ENCODE measurements at regions not wholly inside any gene's neighbourhood (a gene's known extent, or its start where the extent isn't known, plus 50 kb on each side); places are given as distances from the start of the nearest gene placed in this dataset.

- DNase-seq: no peak
These were observed 414.4 kb downstream of the MTX2 start for GRCh38 chr2:176683618-176684111.

GRCh38 chr2:176685908-176686307 lies 416.7 kb downstream of the MTX2 start:
- no peak for DNase-seq

GRCh38 chr2:176686328-176686727 lies 417.1 kb downstream of the MTX2 start:
- DNase-seq: no peak

- DNase-seq: no peak
These were observed 418.1 kb downstream of the MTX2 start for GRCh38 chr2:176687342-176687741.

- no peak for DNase-seq
These were observed 418.7 kb downstream of the MTX2 start for GRCh38 chr2:176687944-176688343.

- no peak for DNase-seq
These were observed 420.5 kb downstream of the MTX2 start for GRCh38 chr2:176689711-176690110.

- no peak for DNase-seq
These were observed 422.2 kb downstream of the MTX2 start for GRCh38 chr2:176691471-176691870.

GRCh38 chr2:176692533-176692932 lies 423.3 kb downstream of the MTX2 start:
- DNase-seq: no peak

- no peak for DNase-seq
These were observed 429.9 kb downstream of the MTX2 start for GRCh38 chr2:176699098-176699497.

- no peak for DNase-seq
These were observed 430.4 kb downstream of the MTX2 start for GRCh38 chr2:176699644-176700043.

- no peak for DNase-seq
These were observed 432.9 kb downstream of the MTX2 start for GRCh38 chr2:176702131-176702530.

- no peak for DNase-seq
These were observed 435.1 kb downstream of the MTX2 start for GRCh38 chr2:176704282-176704858.

- no peak for DNase-seq
These were observed 440.1 kb downstream of the MTX2 start for GRCh38 chr2:176709149-176709951.

GRCh38 chr2:176709991-176710390 lies 440.7 kb downstream of the MTX2 start:
- DNase-seq: no peak

GRCh38 chr2:176710657-176711186 lies 441.5 kb downstream of the MTX2 start:
- DNase-seq: no peak

- no peak for DNase-seq
These were observed 456.8 kb downstream of the MTX2 start for GRCh38 chr2:176725873-176726645.

- no peak for DNase-seq
These were observed 458.5 kb downstream of the MTX2 start for GRCh38 chr2:176727696-176728095.

- DNase-seq: no peak
These were observed 460.7 kb downstream of the MTX2 start for GRCh38 chr2:176729706-176730569.

GRCh38 chr2:176732780-176733179 lies 463.5 kb downstream of the MTX2 start:
- DNase-seq: no peak

- DNase-seq: no peak
These were observed 464.6 kb downstream of the MTX2 start for GRCh38 chr2:176733698-176734430.

- no peak for DNase-seq
These were observed 465.6 kb downstream of the MTX2 start for GRCh38 chr2:176734868-176735267.

GRCh38 chr2:176742271-176742670 lies 470.3 kb upstream of the HNRNPA3 start:
- no peak for DNase-seq

Measured in hematopoietic multipotent progenitor cell treated with erythropoietin and hydrocortisone succinate and interleukin-3 and kit ligand, for 6 days (in vitro differentiated cells).